Stimulated activated CD8-positive, alpha-beta memory T cell treated with anti-CD3 and anti-CD28 coated beads, Interleukin-15, amount 100 ng/mL, for 48 hours (primary cell): ENCODE measurements at regions not wholly inside any gene's neighbourhood (a gene's known extent, or its start where the extent isn't known, plus 50 kb on each side); places are given as distances from the start of the nearest gene placed in this dataset.

Source experiments
- DNase-seq, 2 donors: peaks; one replicate each; pipeline ENCODE4 v3.0.0-alpha.2; 2020; ENCODE audit warnings: low read depth in 2 of 2

DNA sequence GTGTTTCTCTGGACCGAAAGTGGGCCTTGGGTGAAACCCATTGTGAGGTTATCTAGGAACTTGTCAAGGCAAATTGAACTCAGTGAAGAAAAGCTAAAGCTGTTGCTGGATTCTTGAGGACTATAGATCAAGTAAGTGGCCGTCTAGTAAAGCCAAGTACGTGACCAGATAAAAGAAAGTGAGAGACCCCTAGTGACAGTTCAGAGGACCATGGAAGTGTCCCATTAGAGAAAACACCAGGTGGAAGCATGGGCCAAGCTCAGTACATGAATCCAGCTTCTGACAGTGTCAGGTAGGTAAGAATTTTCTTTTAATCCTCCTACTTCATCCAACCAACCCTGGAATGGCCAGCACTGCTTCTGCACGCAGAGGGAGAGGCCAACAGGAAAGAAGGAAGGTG lies 349.3 kb upstream of the RGMA start:
- DNase-seq: no peak

GRCh38 chr15:93432474-93432873 lies 343.5 kb upstream of the RGMA start:
- no peak for DNase-seq

DNA sequence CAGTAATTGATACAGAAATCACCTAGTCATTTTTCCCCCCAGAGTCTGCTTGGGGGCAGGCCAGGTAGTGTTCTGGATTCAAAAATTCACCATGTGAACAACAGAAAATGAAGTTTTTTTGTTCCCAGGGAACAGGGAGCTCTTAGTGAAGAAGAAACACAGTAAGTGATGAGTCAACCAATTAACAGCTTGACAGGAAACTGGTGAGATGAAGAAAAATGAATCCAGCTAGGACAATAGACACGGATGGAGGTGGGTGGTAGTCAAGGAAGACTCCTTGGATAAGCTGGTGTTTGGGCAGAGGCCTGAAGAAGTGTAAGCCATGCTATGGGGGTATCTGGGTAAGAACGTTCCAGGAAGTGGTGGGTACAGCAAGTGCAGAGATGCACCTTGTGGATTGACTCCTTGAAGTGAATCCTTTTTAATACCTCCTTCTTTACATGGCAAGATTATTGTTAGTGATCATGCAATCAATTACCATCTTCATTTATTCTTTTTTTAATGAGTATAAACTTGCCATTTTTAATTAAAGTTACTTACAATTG lies 339.9 kb upstream of the RGMA start:
- no peak for DNase-seq

GRCh38 chr15:93428150-93428549 lies 339.1 kb upstream of the RGMA start:
- no peak for DNase-seq

- no peak for DNase-seq
Observed at GRCh38 chr15:93424131-93424530, 335.1 kb upstream of the RGMA start.

GRCh38 chr15:93422476-93422875 lies 333.5 kb upstream of the RGMA start:
- DNase-seq: no peak

GRCh38 chr15:93420477-93420876 lies 331.5 kb upstream of the RGMA start:
- DNase-seq: no peak

DNA sequence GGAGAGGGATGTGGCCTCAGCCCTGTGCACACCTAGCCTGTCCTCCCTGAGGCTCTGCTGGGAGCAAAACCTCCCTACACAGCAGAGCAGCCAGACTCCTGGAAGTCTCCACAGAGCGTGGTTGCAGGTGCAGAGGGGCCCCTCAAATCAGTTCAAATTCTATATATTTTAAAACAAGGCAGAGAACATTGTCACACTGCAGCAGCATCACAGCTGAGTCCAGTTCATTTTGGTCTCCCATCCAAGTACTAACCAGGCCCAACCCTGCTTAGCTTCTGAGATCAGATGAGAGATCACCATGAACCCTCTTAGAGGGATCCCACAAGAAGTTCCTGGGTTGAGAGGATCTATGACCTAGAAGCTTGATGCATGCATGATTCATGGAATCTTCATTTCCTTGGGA lies 331.0 kb upstream of the RGMA start:
- no peak for DNase-seq

DNA sequence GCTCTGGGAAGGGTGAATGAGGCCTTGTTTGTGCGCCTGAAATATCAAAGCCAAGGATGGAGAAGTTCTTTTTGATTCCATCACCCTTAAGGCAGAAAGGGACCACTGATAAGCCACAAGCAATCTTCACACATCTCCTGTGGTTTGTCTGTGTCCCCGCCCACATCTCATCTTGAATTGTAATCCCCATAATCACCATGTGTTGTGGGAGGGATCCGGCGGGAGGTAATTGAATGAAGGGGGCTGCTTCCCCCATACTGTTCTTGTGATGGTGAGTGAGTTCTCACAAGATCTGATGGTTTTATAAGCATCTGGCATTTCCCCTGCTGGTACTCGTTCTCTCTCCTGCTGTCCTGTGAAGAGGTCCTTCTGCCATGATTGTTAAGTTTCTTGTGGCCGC lies 329.6 kb upstream of the RGMA start:
- DNase-seq: no peak

- no peak for DNase-seq
Observed at GRCh38 chr15:93417631-93418030, 328.6 kb upstream of the RGMA start.

DNA sequence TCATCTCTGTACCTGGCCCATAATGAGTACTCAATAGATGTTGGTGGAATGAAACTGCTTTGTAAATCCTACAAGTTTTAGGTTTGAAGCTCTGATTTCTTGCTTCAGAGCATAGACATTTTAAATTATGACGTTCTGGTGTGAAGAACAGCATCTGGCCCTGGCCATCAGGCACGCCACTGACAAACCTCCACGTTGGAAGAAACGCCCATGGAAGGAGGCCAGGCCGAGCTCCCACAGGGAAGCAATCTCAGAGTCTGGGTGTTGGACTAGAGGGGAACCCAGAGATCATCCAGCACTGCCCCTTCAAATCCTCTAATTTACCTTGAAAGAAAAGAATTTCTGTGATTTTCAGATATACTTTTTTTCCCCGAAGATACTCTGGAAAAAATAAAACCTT lies 328.1 kb upstream of the RGMA start:
- DNase-seq: no peak

DNA sequence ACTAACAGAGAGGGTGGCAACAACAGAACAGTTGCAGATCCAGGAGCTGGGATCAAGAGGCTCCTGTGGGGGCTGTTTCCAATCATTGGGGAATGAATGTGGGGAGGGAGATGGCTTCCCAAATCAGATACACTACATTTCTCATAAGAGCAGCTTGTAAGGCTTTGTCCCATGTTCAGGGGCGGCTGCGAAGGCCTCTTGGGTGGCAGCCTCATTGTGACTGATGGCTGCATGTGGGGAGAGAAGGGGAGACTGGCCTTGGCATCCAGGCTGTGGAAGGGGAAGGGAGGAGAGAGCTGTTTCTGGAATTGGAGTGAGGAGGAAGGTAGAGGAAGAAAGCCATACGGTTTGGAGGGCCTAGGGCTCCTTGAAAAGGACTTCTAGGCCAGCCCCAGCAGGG lies 326.6 kb upstream of the RGMA start:
- DNase-seq: no peak

DNA sequence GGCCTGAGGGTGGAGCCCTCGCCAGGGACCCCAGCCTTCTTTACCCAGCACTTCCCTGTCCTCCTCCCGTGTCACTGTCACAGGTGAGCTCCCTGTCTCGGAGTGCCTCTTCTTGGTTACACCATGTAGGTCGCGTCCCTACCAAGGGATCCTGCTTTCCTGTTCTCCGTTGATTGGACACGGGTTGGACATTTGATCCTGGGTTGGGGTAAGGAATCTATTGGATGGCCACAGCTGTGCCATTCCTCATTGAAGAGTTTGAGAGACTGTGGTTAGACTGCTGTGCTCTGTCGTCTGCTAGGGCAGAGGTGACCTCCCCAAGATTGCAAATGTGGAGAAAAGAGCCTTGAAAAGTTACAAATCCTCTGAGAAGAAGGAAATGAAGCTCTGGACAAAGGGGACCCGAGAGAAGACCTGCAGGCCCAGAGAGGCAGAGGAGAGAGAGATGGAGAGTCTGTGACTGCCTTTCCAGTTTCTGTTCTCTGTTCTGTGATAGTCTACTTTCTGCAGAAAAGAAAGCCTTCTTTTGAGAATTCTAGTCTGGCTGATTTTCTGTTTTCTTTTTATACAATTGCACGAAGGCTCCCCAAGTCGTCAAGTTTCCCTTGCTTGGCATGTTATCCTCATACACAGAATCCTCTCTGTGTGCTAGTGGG lies 325.7 kb upstream of the RGMA start:
- no peak for DNase-seq

GRCh38 chr15:93413745-93414144 lies 324.7 kb upstream of the RGMA start:
- DNase-seq: no peak

DNA sequence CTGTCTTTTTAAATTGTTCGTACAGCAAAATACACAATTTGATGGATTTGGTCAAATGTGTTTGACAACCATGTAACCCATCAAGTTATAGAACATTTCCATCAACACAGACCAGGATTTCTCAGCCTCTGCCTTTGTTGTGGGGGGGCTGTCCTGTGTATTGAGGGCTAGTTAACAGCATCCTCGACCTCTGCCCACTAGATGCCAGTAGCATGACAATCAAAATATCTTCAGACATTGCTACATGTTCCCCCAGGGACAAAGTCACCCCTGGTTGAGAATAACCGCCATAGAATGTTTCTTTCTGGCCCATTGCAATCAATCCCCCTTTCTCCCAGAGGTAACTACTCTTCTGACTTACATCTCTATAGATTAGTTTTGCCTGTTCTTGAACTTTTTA lies 310.1 kb upstream of the RGMA start:
- no peak for DNase-seq

GRCh38 chr15:93389211-93389610 lies 300.2 kb upstream of the RGMA start:
- no peak for DNase-seq

GRCh38 chr15:93384886-93385285 lies 295.9 kb upstream of the RGMA start:
- DNase-seq: no peak

DNA sequence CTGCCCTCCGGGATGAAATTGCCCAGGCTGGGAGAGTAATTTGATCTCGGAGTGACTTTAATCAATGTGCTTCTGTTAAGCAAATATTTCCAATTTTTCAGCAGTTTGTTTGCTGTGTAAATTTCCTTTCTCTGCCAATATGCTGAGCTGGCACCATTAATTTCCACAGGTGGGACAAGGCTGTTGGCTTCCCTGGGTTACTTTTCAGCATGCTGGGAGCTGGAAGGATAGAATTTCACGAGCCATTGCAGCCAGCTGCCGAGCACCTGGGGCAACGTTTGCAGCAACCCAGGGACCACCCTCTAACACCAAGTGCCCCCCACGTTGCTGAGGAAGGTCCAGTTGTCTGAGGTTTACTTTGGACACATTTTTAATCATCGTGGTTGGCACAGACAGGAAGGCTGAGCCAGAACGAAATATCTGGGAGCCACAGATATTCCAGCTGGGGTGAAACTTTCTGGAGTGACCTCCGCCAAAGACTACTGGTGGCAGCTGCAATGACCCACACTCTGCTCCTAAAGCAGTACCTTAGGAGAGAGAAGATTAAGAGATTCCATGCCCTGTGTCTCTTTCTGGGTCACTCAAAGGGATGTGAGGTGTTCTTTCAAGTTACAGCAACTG lies 293.3 kb upstream of the RGMA start:
- no peak for DNase-seq

DNA sequence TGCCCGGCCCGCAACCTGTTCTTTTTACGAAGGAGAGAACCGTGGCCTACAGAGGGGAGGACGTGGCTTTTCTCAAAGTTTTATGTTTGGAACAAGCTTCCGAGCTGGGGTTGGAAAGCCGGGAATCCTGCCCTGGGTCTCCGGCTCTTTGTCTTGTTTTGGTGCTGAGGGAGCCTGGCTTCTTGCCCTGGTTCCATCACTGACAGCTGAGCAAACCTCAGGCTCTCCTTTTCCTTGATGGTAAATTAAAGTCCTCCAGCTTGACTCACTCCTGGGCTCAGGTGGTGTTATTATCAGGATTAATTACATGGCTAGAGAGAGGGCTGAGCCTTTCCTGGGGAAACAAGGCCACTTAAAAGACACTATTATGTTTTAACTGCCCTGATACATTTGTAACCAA lies 289.5 kb upstream of the RGMA start:
- no peak for DNase-seq

- DNase-seq: no peak
Observed at GRCh38 chr15:93372865-93373223, 283.8 kb upstream of the RGMA start.

GRCh38 chr15:93372208-93372864 lies 283.3 kb upstream of the RGMA start:
- no peak for DNase-seq

GRCh38 chr15:93366387-93367100 lies 277.5 kb upstream of the RGMA start:
- no peak for DNase-seq

DNA sequence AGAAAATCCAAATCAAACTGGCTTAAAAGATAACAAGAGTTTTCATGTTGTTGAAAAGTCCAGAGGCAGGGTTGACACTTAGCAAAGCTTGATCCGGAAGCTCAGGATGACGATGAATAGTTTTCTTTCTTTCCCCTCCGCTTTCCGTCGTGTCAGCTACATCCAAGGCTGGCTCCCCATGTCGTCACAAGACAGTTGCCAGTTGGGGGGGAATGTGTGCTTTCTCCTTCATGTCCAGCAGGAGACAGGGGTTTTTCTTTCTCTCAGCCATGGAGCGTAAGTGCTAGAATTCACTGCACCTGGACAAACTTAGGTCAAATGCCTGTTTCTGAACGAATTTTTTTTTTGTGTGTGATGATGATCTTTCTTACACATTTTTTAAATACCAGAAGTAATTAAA lies 273.8 kb upstream of the RGMA start:
- no peak for DNase-seq
